SK-N-SH treated with all-trans-retinoic acid at 6 μM for 48 hours (cell line): ENCODE measurements at regions not wholly inside any gene's neighbourhood (a gene's known extent, or its start where the extent isn't known, plus 50 kb on each side); places are given as distances from the start of the nearest gene placed in this dataset.

Experiments
- ATAC-seq: fragments of 200-7000 bp; cut with Tn5 transposase; 3 replicates; pipeline ENCODE4 v1.9.1; 2020; ENCODE audit warnings: mild to moderate bottlenecking, moderate library complexity
- ARNTL ChIP-seq: fragments of 450-650 bp; formaldehyde crosslinking; IDR thresholded peaks from 2 replicates; pipeline ENCODE4 v1.5.0; 2020; ENCODE audit warnings: low read depth, mild to moderate bottlenecking, moderate library complexity, borderline replicate concordance
- BACH2 ChIP-seq: fragments of 250-450 bp; sonication (Bioruptor Pico); IDR thresholded peaks from 2 replicates; pipeline ENCODE4 v1.9.0; 2021; ENCODE audit warnings: mild to moderate bottlenecking, borderline replicate concordance
- CSDC2 ChIP-seq: fragments of 250-450 bp; sonication (Bioruptor Pico); IDR thresholded peaks from 2 replicates; pipeline ENCODE4 v1.5.0; 2020; ENCODE audit warnings: mild to moderate bottlenecking, moderate library complexity
- ESRRG ChIP-seq: fragments of 250-450 bp; sonication (Bioruptor Pico); IDR thresholded peaks from 2 replicates; pipeline ENCODE4 v1.6.1; 2021; ENCODE audit warnings: mild to moderate bottlenecking
- GLIS3 ChIP-seq: fragments of 250-450 bp; sonication (Bioruptor Pico); IDR thresholded peaks from 2 replicates; pipeline ENCODE4 v1.5.0; 2020; ENCODE audit warnings: mild to moderate bottlenecking, moderate library complexity
- ISL1 ChIP-seq: fragments of 250-450 bp; sonication (Bioruptor Pico); IDR thresholded peaks from 2 replicates; pipeline ENCODE4 v2.1.2; 2022; ENCODE audit warnings: mild to moderate bottlenecking, moderate library complexity
- OSR1 ChIP-seq: fragments of 250-450 bp; sonication (Bioruptor Pico); IDR thresholded peaks from 2 replicates; pipeline ENCODE4 v1.8.0; 2022; ENCODE audit warnings: moderate library complexity, mild to moderate bottlenecking, inconsistent platforms
- PATZ1 ChIP-seq: fragments of 250-450 bp; sonication (Bioruptor Pico); IDR thresholded peaks from 2 replicates; pipeline ENCODE4 v1.8.0; 2020; ENCODE audit warnings: mild to moderate bottlenecking, moderate library complexity, borderline replicate concordance
- PPARA ChIP-seq: fragments of 250-450 bp; sonication (Bioruptor Pico); IDR thresholded peaks from 2 replicates; pipeline ENCODE4 v1.5.0; 2020; ENCODE audit warnings: mild to moderate bottlenecking, borderline replicate concordance
- RARB ChIP-seq: fragments of 250-450 bp; sonication (Bioruptor Pico); IDR thresholded peaks from 2 replicates; pipeline ENCODE4 v1.8.0; 2021; ENCODE audit warnings: mild to moderate bottlenecking, moderate library complexity
- SNAI2 ChIP-seq: fragments of 250-450 bp; sonication (Bioruptor Pico); IDR thresholded peaks from 2 replicates; pipeline ENCODE4 v1.5.0; 2020; ENCODE audit warnings: mild to moderate bottlenecking, moderate library complexity
- TCF4 ChIP-seq: fragments of 250-450 bp; sonication (Bioruptor Pico); IDR thresholded peaks from 2 replicates; pipeline ENCODE4 v1.8.0; 2021; ENCODE audit warnings: mild to moderate bottlenecking, moderate library complexity, borderline replicate concordance
- TOX ChIP-seq: fragments of 250-450 bp; sonication (Bioruptor Pico); IDR thresholded peaks from 2 replicates; pipeline ENCODE4 v1.8.0; 2021; ENCODE audit warnings: mild to moderate bottlenecking, moderate library complexity, borderline replicate concordance
- TSHZ2 ChIP-seq: fragments of 250-450 bp; sonication (Bioruptor Pico); IDR thresholded peaks from 2 replicates; pipeline ENCODE4 v1.5.0; 2020; ENCODE audit warnings: mild to moderate bottlenecking, moderate library complexity
- ZC3H10 ChIP-seq: fragments of 250-450 bp; sonication (Bioruptor Pico); IDR thresholded peaks from 2 replicates; pipeline ENCODE4 v1.5.1; 2021; ENCODE audit warnings: mild to moderate bottlenecking, moderate library complexity
- ZFP3 ChIP-seq: fragments of 250-450 bp; sonication (Bioruptor Pico); IDR thresholded peaks from 2 replicates; pipeline ENCODE4 v1.5.0; 2020; ENCODE audit warnings: mild to moderate bottlenecking, moderate library complexity
- ZFP30 ChIP-seq: fragments of 450-650 bp; formaldehyde crosslinking; IDR thresholded peaks from 2 replicates; pipeline ENCODE4 v1.5.0; 2022; ENCODE audit warnings: mild to moderate bottlenecking, moderate library complexity
- ZNF70 ChIP-seq: fragments of 450-650 bp; formaldehyde crosslinking; IDR thresholded peaks from 2 replicates; pipeline ENCODE4 v1.5.0; 2020; ENCODE audit warnings: mild to moderate bottlenecking, moderate library complexity
- ZNF8 ChIP-seq: fragments of 450-650 bp; formaldehyde crosslinking; IDR thresholded peaks from 2 replicates; pipeline ENCODE4 v1.5.0; 2020; ENCODE audit warnings: mild to moderate bottlenecking, moderate library complexity
- TF ChIP-seq, protein P1 (sequence below): fragments of 250-450 bp; sonication (Bioruptor Pico); IDR thresholded peaks from 2 replicates; pipeline ENCODE4 v1.5.1; 2021; ENCODE audit warnings: mild to moderate bottlenecking, moderate library complexity
- TF ChIP-seq, protein P2 (sequence below): fragments of 250-450 bp; sonication (Bioruptor Pico); IDR thresholded peaks from 2 replicates; pipeline ENCODE4 v1.8.0; 2021; ENCODE audit warnings: low read depth, mild to moderate bottlenecking, moderate library complexity, borderline replicate concordance
- TF ChIP-seq, protein P3 (sequence below): fragments of 250-450 bp; sonication (Bioruptor Pico); IDR thresholded peaks from 2 replicates; pipeline ENCODE4 v1.5.1; 2020; ENCODE audit warnings: low read depth, mild to moderate bottlenecking, moderate library complexity

- TF ChIP-seq TSHZ2 (CRISPR knock-in tag) = no peak
- TF ChIP-seq PATZ1 (CRISPR knock-in tag) = no peak
- TF ChIP-seq SNAI2 (CRISPR knock-in tag) = no peak
- no peak for TF ChIP-seq PPARA (CRISPR knock-in tag)
- TF ChIP-seq ZFP3 (CRISPR knock-in tag) = no peak
- TF ChIP-seq, protein P1, sequence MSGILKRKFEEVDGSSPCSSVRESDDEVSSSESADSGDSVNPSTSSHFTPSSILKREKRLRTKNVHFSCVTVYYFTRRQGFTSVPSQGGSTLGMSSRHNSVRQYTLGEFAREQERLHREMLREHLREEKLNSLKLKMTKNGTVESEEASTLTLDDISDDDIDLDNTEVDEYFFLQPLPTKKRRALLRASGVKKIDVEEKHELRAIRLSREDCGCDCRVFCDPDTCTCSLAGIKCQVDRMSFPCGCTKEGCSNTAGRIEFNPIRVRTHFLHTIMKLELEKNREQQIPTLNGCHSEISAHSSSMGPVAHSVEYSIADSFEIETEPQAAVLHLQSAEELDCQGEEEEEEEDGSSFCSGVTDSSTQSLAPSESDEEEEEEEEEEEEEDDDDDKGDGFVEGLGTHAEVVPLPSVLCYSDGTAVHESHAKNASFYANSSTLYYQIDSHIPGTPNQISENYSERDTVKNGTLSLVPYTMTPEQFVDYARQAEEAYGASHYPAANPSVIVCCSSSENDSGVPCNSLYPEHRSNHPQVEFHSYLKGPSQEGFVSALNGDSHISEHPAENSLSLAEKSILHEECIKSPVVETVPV = no peak
- no peak for TF ChIP-seq ZNF8 (CRISPR knock-in tag)
- TF ChIP-seq BACH2 (CRISPR knock-in tag) = no peak
- no peak for TF ChIP-seq ZNF70 (CRISPR knock-in tag)
- TF ChIP-seq ZC3H10 = no peak
- TF ChIP-seq, protein P2, sequence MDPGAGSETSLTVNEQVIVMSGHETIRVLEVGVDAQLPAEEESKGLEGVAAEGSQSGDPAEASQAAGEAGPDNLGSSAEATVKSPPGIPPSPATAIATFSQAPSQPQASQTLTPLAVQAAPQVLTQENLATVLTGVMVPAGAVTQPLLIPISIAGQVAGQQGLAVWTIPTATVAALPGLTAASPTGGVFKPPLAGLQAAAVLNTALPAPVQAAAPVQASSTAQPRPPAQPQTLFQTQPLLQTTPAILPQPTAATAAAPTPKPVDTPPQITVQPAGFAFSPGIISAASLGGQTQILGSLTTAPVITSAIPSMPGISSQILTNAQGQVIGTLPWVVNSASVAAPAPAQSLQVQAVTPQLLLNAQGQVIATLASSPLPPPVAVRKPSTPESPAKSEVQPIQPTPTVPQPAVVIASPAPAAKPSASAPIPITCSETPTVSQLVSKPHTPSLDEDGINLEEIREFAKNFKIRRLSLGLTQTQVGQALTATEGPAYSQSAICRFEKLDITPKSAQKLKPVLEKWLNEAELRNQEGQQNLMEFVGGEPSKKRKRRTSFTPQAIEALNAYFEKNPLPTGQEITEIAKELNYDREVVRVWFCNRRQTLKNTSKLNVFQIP (CRISPR knock-in tag) = no peak
- TF ChIP-seq ZFP30 (CRISPR knock-in tag) = no peak
- TF ChIP-seq RARB (CRISPR knock-in tag) = no peak
- no peak for TF ChIP-seq TCF4
- TF ChIP-seq CSDC2 (CRISPR knock-in tag) = no peak
- no peak for TF ChIP-seq ESRRG (CRISPR knock-in tag)
- TF ChIP-seq OSR1 = no peak
- ATAC-seq = peak; percentile 57; the same call in 1 of the 3 replicates
These were observed 239.9 kb upstream of the PAPPA start for GRCh38 chr9:115913696-115914095.

DNA sequence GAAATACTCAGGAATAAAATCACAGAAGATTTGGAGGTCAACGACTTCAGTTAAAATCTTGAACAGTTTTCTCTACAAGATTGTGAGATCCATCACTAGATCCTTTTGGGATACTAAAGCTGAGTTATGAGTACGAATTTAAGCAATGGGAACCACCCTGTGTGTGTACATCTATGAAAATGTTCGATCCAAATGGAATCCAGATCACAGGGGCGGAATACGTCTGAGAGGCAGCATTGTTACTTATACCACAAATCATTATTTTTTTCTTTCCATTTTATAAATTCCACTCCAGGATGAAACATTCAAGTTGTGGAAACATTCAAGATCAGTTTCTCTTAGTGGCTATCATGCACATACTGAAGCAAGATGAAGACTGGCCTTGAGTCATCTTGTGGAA lies 239.3 kb upstream of the PAPPA start:
- no peak for ATAC-seq
- no peak for TF ChIP-seq ZFP30 (CRISPR knock-in tag)
- TF ChIP-seq TCF4 = no peak
- no peak for TF ChIP-seq RARB (CRISPR knock-in tag)
- TF ChIP-seq PPARA (CRISPR knock-in tag) = no peak
- TF ChIP-seq ZC3H10 = no peak
- TF ChIP-seq BACH2 (CRISPR knock-in tag) = no peak
- TF ChIP-seq, protein P3, sequence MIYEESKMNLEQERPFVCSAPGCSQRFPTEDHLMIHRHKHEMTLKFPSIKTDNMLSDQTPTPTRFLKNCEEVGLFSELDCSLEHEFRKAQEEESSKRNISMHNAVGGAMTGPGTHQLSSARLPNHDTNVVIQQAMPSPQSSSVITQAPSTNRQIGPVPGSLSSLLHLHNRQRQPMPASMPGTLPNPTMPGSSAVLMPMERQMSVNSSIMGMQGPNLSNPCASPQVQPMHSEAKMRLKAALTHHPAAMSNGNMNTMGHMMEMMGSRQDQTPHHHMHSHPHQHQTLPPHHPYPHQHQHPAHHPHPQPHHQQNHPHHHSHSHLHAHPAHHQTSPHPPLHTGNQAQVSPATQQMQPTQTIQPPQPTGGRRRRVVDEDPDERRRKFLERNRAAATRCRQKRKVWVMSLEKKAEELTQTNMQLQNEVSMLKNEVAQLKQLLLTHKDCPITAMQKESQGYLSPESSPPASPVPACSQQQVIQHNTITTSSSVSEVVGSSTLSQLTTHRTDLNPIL (CRISPR knock-in tag) = no peak
- no peak for TF ChIP-seq ZNF8 (CRISPR knock-in tag)
- TF ChIP-seq GLIS3 (CRISPR knock-in tag) = no peak
- no peak for TF ChIP-seq ISL1 (CRISPR knock-in tag)
- TF ChIP-seq ARNTL (CRISPR knock-in tag) = no peak
- TF ChIP-seq PATZ1 (CRISPR knock-in tag) = no peak
- no peak for TF ChIP-seq ZFP3 (CRISPR knock-in tag)
- TF ChIP-seq, protein P1 = no peak
- TF ChIP-seq ESRRG (CRISPR knock-in tag) = no peak
- TF ChIP-seq TOX (CRISPR knock-in tag) = no peak
- TF ChIP-seq TSHZ2 (CRISPR knock-in tag) = no peak
- TF ChIP-seq CSDC2 (CRISPR knock-in tag) = no peak
